ENCODE measurements at regions not wholly inside any gene's neighbourhood (a gene's known extent, or its start where the extent isn't known, plus 50 kb on each side); places are given as distances from the start of the nearest gene placed in this dataset.

GRCh38 chr16:35687071-35687470, 2227.7 kb downstream of the TP53TG3F start:
- Histone ChIP-seq H3F3A (ENCODE audit: control insufficient read depth, insufficient read depth) (no peaks in the 10 kb centered on the region), H3K36me3 (ENCODE audit: control insufficient read depth, low read length) (no peaks in the 10 kb centered on the region), H4K20me1 (ENCODE audit: control insufficient read depth, insufficient read depth, low read depth, low read length) (no peaks in the 10 kb centered on the region), H3K4me1 (ENCODE audit: control insufficient read depth, low read length) (no peaks in the 10 kb centered on the region), H3K79me2 (ENCODE audit: control insufficient read depth, low read length) (no peaks in the 10 kb centered on the region), H3K4me2 (ENCODE audit: low read length) (no peak overlapping the region), H3K9me2 (replicated peaks; ENCODE audit: control insufficient read depth, low read length) (no peaks in the 10 kb centered on the region), H3K9me3 (ENCODE audit: control insufficient read depth, insufficient read depth, low read length) (peaks cover 15% of the 10 kb centered on the region; the same call in 1 of the 2 replicates), H3K4me3 (ENCODE audit: low read length) (no peak overlapping the region), H3K27me3 (ENCODE audit: control insufficient read depth, low read length) (no peaks in the 10 kb centered on the region), H3K27ac (ENCODE audit: low read depth, low read length) (no peak overlapping the region)
- TF ChIP-seq CTCF (IDR thresholded peaks at IDR 0.05; ENCODE audit: low read depth, low read length, poor library complexity, severe bottlenecking) (no peak), EZH2phosphoT487 (IDR thresholded peaks at IDR 0.05; ENCODE audit: borderline replicate concordance, low read length) (no peak)

GRCh38 chr16:35687781-35688180, 2228.4 kb downstream of the TP53TG3F start:
- no peak for TF ChIP-seq CTCF (IDR thresholded peaks at IDR 0.05; ENCODE audit: low read depth, low read length, poor library complexity, severe bottlenecking)
- no peak for TF ChIP-seq EZH2phosphoT487 (IDR thresholded peaks at IDR 0.05; ENCODE audit: borderline replicate concordance, low read length)
- Histone ChIP-seq H3K4me2 (ENCODE audit: low read length) (no peak overlapping the region), H3K9me2 (replicated peaks; ENCODE audit: control insufficient read depth, low read length) (no peaks in the 10 kb centered on the region), H4K20me1 (ENCODE audit: control insufficient read depth, insufficient read depth, low read depth, low read length) (no peaks in the 10 kb centered on the region), H3K27me3 (ENCODE audit: control insufficient read depth, low read length) (no peaks in the 10 kb centered on the region), H3K27ac (ENCODE audit: low read depth, low read length) (no peak overlapping the region), H3F3A (ENCODE audit: control insufficient read depth, insufficient read depth) (no peaks in the 10 kb centered on the region), H3K79me2 (ENCODE audit: control insufficient read depth, low read length) (no peaks in the 10 kb centered on the region), H3K9me3 (ENCODE audit: control insufficient read depth, insufficient read depth, low read length) (peaks cover 16% of the 10 kb centered on the region; the same call in 1 of the 2 replicates), H3K4me1 (ENCODE audit: control insufficient read depth, low read length) (no peaks in the 10 kb centered on the region), H3K4me3 (ENCODE audit: low read length) (no peak overlapping the region), H3K36me3 (ENCODE audit: control insufficient read depth, low read length) (no peaks in the 10 kb centered on the region)

GRCh38 chr16:35689764-35690163, 2230.4 kb downstream of the TP53TG3F start:
- H3K36me3 ChIP-seq (ENCODE audit: control insufficient read depth, low read length) = no peaks in the 10 kb centered on the region
- no peaks in the 10 kb centered on the region for H3K27me3 ChIP-seq (ENCODE audit: control insufficient read depth, low read length)
- H3K9me2 ChIP-seq (replicated peaks; ENCODE audit: control insufficient read depth, low read length) = no peaks in the 10 kb centered on the region
- H3K4me2 ChIP-seq (ENCODE audit: low read length) = no peak overlapping the region
- TF ChIP-seq EZH2phosphoT487 (IDR thresholded peaks at IDR 0.05; ENCODE audit: borderline replicate concordance, low read length) (no peak), CTCF (IDR thresholded peaks at IDR 0.05; ENCODE audit: low read depth, low read length, poor library complexity, severe bottlenecking) (no peak)
- no peaks in the 10 kb centered on the region for H3F3A ChIP-seq (ENCODE audit: control insufficient read depth, insufficient read depth)
- no peak overlapping the region for H3K4me3 ChIP-seq (ENCODE audit: low read length)
- no peaks in the 10 kb centered on the region for H3K79me2 ChIP-seq (ENCODE audit: control insufficient read depth, low read length)
- H3K27ac ChIP-seq (ENCODE audit: low read depth, low read length) = no peak overlapping the region
- H3K4me1 ChIP-seq (ENCODE audit: control insufficient read depth, low read length) = no peaks in the 10 kb centered on the region
- peaks cover 23% of the 10 kb centered on the region; the same call in 1 of the 2 replicates for H3K9me3 ChIP-seq (ENCODE audit: control insufficient read depth, insufficient read depth, low read length)
- H4K20me1 ChIP-seq (ENCODE audit: control insufficient read depth, insufficient read depth, low read depth, low read length) = no peaks in the 10 kb centered on the region

All from DOHH2 (cell line).